ENCODE measurements at regions not wholly inside any gene's neighbourhood (a gene's known extent, or its start where the extent isn't known, plus 50 kb on each side); places are given as distances from the start of the nearest gene placed in this dataset.

GRCh38 chr5:133698646-133699526, 86.5 kb upstream of the FSTL4 start:
- Histone ChIP-seq H3K27me3 (ENCODE audit: insufficient read depth, poor library complexity, severe bottlenecking) (no peaks in the 10 kb centered on the region), H3K27ac (replicated peaks) (no peak overlapping the region), H3K4me3 (replicated peaks; ENCODE audit: insufficient read depth, low read length) (no peak overlapping the region)
- no peak for TF ChIP-seq SPI1 (IDR thresholded peaks at IDR 0.05; ENCODE audit: borderline replicate concordance, low read depth)
- TF ChIP-seq, protein P1, sequence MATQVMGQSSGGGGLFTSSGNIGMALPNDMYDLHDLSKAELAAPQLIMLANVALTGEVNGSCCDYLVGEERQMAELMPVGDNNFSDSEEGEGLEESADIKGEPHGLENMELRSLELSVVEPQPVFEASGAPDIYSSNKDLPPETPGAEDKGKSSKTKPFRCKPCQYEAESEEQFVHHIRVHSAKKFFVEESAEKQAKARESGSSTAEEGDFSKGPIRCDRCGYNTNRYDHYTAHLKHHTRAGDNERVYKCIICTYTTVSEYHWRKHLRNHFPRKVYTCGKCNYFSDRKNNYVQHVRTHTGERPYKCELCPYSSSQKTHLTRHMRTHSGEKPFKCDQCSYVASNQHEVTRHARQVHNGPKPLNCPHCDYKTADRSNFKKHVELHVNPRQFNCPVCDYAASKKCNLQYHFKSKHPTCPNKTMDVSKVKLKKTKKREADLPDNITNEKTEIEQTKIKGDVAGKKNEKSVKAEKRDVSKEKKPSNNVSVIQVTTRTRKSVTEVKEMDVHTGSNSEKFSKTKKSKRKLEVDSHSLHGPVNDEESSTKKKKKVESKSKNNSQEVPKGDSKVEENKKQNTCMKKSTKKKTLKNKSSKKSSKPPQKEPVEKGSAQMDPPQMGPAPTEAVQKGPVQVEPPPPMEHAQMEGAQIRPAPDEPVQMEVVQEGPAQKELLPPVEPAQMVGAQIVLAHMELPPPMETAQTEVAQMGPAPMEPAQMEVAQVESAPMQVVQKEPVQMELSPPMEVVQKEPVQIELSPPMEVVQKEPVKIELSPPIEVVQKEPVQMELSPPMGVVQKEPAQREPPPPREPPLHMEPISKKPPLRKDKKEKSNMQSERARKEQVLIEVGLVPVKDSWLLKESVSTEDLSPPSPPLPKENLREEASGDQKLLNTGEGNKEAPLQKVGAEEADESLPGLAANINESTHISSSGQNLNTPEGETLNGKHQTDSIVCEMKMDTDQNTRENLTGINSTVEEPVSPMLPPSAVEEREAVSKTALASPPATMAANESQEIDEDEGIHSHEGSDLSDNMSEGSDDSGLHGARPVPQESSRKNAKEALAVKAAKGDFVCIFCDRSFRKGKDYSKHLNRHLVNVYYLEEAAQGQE (IDR thresholded peaks at IDR 0.05; ENCODE audit: insufficient replicate concordance, low read depth) = no peak
- TF ChIP-seq GABPA (IDR thresholded peaks at IDR 0.05; ENCODE audit: low read depth) = no peak
- TF ChIP-seq POLR2AphosphoS5 (IDR thresholded peaks at IDR 0.05; ENCODE audit: low read depth) = no peak
- no peak for TF ChIP-seq CTCF (IDR thresholded peaks at IDR 0.05; ENCODE audit: insufficient read depth, low read length)
- no peak for DNase-seq (ENCODE audit: low read depth in 1 of 2, low spot score in 1 of 2)

- no peak for DNase-seq (ENCODE audit: low read depth in 1 of 2, low spot score in 1 of 2)
- no peaks in the 10 kb centered on the region for H3K27me3 ChIP-seq (ENCODE audit: insufficient read depth, poor library complexity, severe bottlenecking)
- TF ChIP-seq GABPA (IDR thresholded peaks at IDR 0.05; ENCODE audit: low read depth) = no peak
- TF ChIP-seq, protein P1 (IDR thresholded peaks at IDR 0.05; ENCODE audit: insufficient replicate concordance, low read depth) = no peak
- TF ChIP-seq CTCF (IDR thresholded peaks at IDR 0.05; ENCODE audit: insufficient read depth, low read length) = no peak
- TF ChIP-seq POLR2AphosphoS5 (IDR thresholded peaks at IDR 0.05; ENCODE audit: low read depth) = no peak
- TF ChIP-seq SPI1 (IDR thresholded peaks at IDR 0.05; ENCODE audit: borderline replicate concordance, low read depth) = no peak
- no peak overlapping the region for H3K27ac ChIP-seq (replicated peaks)
- no peak overlapping the region for H3K4me3 ChIP-seq (replicated peaks; ENCODE audit: insufficient read depth, low read length)
Observed at GRCh38 chr5:133698259-133698554, 85.9 kb upstream of the FSTL4 start.

GRCh38 chr5:133697536-133698258, 85.4 kb upstream of the FSTL4 start:
- DNase-seq (ENCODE audit: low read depth in 1 of 2, low spot score in 1 of 2) = no peak
- TF ChIP-seq, protein P1 (IDR thresholded peaks at IDR 0.05; ENCODE audit: insufficient replicate concordance, low read depth) = no peak
- TF ChIP-seq POLR2AphosphoS5 (IDR thresholded peaks at IDR 0.05; ENCODE audit: low read depth) (no peak), GABPA (IDR thresholded peaks at IDR 0.05; ENCODE audit: low read depth) (no peak), CTCF (IDR thresholded peaks at IDR 0.05; ENCODE audit: insufficient read depth, low read length) (no peak), SPI1 (IDR thresholded peaks at IDR 0.05; ENCODE audit: borderline replicate concordance, low read depth) (no peak)
- Histone ChIP-seq H3K27me3 (ENCODE audit: insufficient read depth, poor library complexity, severe bottlenecking) (no peaks in the 10 kb centered on the region), H3K4me3 (replicated peaks; ENCODE audit: insufficient read depth, low read length) (no peak overlapping the region), H3K27ac (replicated peaks) (no peak overlapping the region)

Measured in HL-60 (cell line).